ENCODE measurements at regions not wholly inside any gene's neighbourhood (a gene's known extent, or its start where the extent isn't known, plus 50 kb on each side); places are given as distances from the start of the nearest gene placed in this dataset.
"Not testable (repeated sequence)": the region's sequence is repeated elsewhere in the genome, so short reads cannot be mapped to it uniquely, and the experiment has no call there.

GRCh38 chr2:88802026-88802425 is 110.6 kb downstream of the RPIA start:
- not testable (repeated sequence) for DNase-seq

DNA sequence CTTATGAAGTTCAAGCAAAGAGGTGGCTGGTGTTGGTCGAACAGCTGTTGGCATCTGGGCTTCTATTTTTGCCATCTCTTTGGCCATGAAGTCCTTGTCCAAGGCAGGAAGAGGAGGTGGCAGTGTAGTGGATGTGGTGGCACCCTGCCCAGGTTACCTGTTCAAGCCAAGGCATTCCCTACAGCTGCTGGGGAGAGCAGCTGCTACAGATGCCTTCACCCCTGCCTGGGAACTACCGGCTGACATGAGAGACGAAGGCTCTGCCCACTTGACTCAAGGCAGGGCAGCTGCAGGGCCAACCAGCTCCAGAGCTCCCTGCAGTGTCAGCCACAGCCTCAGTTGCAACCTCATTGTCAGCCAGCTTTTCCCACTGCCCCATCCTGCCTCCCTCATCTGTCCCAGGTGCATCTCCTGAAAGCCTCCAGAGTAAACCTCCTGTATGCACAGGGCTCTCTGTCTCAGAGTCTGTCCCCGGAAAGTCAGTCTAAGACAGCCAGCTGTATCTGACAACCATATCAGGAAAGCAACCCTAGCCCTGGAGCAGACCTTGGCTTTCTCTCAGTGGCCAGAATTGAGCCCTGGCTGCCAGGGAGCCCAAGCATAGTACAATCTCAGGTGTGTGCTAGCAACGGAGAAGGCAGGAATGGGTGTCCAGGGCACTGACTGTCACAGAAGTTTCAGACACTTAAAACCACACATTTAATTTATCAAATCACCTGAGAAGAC is 115.9 kb downstream of the RPIA start:
- DNase-seq = no peak

GRCh38 chr2:88808083-88808482 is 116.6 kb downstream of the RPIA start:
- no peak for DNase-seq

DNA sequence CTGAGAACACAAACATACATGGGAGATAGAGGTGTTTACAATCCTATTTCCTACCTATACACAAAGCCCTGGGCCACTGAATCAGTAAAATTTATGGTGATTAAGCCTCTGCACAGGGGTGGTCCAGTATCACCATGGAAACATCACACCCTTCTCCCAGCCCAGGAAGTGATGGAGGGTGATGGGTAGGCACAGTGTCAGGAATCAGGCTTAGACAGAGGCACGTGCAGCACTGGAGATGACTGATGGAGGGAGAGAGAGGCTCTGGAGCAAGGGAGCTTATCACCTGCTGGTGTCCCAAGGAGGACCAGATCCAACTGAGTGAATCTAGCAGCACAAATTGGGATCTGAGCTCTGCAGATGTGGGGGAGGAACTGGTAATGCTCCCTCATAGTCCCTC is 117.2 kb downstream of the RPIA start:
- DNase-seq = no peak

GRCh38 chr2:88809216-88809615 is 117.7 kb downstream of the RPIA start:
- no peak for DNase-seq

DNA sequence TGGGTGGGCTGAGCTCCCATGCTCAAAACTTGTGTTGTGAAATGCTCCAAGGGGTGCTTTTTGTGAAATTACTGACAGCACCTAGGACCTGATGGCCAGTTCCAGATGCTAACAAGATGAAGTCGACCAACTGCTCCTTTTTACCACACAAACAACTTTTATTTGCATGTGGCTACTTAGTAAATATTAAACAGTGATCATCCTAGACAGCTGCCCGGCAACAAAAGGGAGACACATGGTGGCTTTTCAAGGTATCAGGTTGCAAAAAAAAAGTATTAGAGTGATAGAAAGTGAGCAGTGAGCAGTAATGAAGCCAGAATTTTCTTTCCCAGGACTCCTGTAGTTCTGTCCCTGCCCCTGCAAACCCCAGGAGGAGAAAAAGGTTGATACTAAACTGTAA is 118.5 kb downstream of the RPIA start:
- no peak for DNase-seq

DNA sequence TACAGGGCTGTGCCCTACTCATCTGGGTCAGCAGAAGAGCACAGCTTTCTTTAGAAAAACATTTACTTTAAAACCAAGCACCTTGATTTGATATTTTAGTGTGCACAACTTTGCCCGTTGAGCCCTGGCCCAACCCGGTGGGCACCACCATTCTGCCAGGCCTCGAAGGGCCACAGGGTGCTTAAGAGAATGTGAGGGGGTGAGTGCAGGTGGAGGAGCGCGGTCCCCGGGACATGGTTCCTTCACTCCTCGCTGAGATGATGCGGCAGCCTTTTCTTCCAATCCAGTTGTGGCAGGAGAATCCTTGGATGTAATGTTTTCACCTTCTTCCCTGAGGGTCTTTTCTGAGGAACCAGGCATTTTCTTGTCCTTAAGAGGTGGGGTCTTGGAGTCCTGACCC is 119.0 kb downstream of the RPIA start:
- no peak for DNase-seq

- no peak for DNase-seq
These were observed 119.8 kb downstream of the RPIA start for GRCh38 chr2:88811233-88811632.

GRCh38 chr2:88811681-88812080 is 120.2 kb downstream of the RPIA start:
- no peak for DNase-seq

DNA sequence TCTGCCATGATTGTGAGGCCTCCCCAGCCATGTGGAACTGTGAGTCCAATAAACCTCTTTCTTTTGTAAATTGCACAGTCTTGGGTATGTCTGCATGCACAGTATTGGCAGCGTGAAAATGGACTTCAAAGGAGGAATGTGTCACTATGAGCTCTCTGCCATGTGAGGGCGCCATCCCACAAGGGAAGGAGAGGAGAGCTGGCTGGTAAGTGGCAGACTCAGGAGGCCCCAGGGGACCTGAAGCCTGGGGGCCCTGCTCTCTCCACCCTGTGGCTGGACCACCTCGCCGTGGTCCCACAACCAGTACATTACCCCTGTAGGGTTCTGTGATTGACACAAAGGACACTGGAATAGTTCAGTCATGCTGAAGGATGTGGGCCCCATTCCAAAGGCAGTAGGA is 122.1 kb downstream of the RPIA start:
- no peak for DNase-seq

GRCh38 chr2:88815282-88815681 is 123.8 kb downstream of the RPIA start:
- DNase-seq = no peak

- no peak for DNase-seq
These were observed 124.2 kb downstream of the RPIA start for GRCh38 chr2:88815697-88816096.

DNA sequence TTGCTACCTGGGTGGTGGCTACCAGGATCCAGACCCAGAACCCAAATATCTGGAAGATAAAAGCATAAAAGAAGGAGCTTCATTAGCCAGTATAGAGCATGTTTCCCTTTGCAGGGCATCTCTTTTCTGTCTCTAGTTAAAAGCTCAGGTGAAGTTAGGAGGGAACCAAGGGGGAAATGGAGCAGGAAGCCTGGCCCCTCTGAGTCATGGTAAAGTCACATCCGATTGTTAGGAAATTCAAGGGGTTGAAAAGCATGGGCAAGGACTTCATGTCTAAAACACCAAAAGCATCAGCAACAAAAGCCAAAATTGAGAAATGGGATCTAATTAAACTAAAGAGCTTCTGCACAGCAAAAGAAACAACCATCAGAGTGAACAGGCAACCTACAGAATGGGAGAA is 126.9 kb downstream of the RPIA start:
- no peak for DNase-seq

GRCh38 chr2:88824951-88825350 is 133.5 kb downstream of the RPIA start:
- no peak for DNase-seq

DNA sequence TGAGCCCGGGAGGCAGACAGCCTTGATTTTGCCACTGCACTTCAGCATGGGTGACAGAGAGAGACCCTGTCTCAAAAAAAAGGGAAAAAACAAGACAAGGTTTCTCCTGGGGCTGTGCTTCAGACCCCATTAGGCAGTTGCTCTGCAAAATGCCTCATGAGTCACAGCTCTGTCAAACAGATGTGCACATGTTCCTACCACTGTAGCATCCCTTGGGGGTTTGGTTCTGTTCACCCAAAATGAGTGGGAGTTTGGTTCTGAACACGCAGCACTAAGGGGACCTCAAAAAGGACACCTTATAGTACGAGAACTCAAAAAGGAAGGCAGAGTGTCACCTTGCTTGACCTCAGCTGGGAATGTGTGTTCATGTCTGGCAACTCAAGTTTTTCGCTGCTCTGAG is 134.9 kb downstream of the RPIA start:
- DNase-seq = no peak

DNA sequence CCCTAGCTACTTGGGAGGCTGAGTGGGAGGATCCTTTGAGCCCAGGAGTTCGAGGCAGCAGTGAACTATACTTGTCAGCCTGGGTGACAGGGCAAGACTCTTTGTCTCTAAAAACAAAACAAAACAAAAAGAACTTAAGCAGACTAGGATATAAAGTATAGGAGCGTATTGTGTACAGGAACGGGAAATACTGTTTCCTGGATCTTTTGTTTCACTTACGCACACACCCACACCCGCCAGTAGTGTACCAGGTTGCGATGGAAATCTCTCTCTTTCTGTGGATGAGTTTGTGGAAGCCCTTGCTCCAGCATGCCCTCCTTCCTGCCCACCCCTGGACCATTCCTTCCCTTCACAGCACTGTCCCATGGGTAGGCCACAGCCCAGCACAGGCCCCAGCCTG is 136.3 kb downstream of the RPIA start:
- no peak for DNase-seq

DNA sequence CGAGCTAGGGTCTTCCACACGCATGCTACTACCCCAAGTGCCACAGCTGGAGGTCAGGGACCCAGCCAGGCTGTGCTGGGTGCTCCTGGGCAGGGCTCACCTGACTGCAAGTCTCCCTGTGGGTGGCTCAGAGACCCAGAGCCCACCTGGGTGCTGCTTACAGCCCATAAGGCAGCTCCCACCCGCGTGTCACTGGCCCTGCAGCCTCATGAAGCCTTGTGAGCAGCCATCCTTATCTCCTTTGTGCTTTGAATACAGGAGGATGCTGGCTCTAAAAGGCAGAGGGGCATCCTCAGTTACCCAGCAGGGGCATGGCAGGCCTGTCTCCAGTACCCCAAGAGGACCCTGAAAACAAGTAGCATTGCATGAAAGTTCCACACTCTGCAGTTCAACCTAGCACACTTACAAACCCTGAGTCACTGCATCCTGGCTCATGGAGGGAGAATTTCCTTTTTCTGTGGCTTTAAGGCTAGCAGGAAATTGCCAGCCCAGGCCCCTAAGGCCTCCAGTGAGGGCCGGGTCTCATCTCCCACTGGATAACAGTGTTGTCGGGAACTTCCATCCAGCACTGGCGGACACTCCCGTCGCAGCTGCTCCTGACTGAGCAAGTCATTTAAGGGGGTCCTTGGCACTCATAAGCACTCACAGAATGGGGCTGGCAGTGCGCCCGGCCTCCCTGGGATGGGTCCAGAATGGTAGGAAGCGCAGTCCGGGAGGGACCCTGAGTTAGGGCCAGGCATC is 137.1 kb downstream of the RPIA start:
- DNase-seq = no peak

- DNase-seq = no peak
These were observed 138.4 kb downstream of the RPIA start for GRCh38 chr2:88829607-88830463.

DNA sequence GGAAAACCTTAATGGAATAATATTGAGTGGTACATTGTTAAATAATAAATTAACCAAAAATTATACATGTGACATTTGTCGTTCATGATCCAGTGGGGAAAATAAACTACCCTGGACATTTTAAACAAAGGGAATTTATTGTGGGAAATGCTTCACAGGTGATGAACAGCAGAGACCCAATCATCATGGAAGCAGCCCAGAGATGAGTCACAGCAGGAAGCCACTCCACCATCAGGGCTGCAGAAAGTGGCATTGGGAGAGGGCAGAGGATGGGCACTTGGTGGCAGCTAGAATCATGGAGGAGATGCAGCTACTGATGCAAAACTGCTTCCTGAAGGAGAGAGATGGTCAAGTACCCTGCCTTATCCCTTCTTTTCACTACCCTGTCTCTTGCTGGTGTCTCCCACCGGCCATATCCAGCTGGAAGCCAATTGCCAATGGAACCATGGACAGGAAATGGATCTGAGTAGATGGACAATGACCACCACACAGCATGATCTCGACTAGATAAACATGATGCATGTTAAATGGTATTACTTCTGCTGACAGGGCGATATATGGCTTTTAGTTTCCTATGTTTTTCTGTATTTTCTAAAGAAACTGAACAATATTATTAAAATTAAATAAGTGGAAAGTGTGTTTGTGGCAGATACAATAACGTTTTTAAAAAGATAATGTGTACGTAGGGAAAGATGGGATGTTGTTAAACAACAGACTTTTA is 139.8 kb downstream of the RPIA start:
- no peak for DNase-seq

- no peak for DNase-seq
These were observed 140.3 kb downstream of the RPIA start for GRCh38 chr2:88831792-88832248.

DNA sequence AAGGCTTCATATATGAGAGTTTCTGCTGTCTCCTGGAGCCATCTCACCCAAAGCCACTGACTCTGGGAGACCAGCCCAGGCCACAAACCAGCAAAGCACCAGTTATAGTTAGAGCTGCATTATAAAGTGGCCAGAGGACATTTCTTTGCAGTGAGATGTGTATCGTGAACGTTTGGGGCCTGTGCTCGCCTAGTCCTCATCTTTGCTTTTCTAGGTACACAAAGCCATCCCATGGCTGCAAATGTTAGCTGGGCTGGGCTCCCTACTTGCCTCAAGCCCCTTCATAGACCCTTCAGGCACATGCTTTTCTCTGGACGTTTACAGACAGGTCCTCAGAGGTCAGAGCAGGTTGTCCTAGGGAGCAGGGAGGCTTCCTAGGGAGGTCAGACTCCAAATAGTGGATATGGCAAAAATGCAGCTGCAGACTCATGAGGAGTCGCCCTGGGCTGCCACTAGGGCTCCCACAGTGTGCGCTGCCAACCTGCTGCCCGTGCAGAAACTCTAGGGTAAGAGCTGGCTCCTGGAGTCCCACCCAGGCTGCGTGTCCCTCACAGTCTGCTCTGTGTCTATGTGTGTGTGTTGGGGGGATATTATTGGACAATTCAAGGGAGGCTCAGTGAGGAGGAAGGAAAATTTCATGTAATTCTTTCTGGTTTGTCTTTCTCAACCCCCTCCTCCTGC is 141.0 kb downstream of the RPIA start:
- no peak for DNase-seq

DNA sequence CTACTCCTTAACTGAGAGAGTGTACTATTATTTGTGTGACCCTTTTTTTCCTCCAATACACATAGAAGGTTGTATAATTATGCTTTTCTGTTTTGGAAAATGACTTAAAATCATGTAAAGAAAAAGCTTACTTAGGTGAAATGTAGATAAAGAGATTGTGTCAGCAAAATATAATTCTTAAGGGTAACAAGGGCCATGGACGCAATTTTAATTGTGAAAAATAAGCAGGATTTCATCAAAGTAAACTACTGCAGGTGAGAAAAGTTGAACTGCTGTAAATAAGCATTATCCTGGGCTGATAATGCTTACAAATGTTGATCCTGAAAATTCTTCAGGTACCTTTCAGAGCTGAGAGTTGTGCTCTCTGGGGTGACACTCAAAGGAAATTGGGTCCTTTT is 141.5 kb downstream of the RPIA start:
- no peak for DNase-seq

Measured in NCI-H2107 (cell line).